ENCODE measurements at regions not wholly inside any gene's neighbourhood (a gene's known extent, or its start where the extent isn't known, plus 50 kb on each side); places are given as distances from the start of the nearest gene placed in this dataset.

- Histone ChIP-seq H3K36me3 (replicated peaks in 1 of 2; ENCODE audit: control insufficient read depth in 1 of 2, insufficient read depth in 2 of 2, low read length in 2 of 2) (no peaks in the 10 kb centered on the region), H3K4me3 (replicated peaks in 1 of 3; ENCODE audit: low read depth in 2 of 3, low read length in 3 of 3) (no peak overlapping the region), H3K9me3 (replicated peaks in 1 of 2; ENCODE audit: control insufficient read depth in 1 of 2, insufficient read depth in 1 of 2, low read length in 2 of 2) (no peaks in the 10 kb centered on the region), H3K9ac (ENCODE audit: insufficient read depth, low read length, poor library complexity, severe bottlenecking) (no peak overlapping the region), H2AFZ (ENCODE audit: insufficient read depth, low read depth, low read length, poor library complexity, severe bottlenecking) (no peak overlapping the region), H3K79me2 (ENCODE audit: insufficient read depth, low read length) (no peaks in the 10 kb centered on the region), H3K27me3 (ENCODE audit: control insufficient read depth in 2 of 2, insufficient read depth in 2 of 2, low read length in 2 of 2) (no peaks in the 10 kb centered on the region), H3K4me1 (ENCODE audit: control insufficient read depth in 1 of 2, insufficient read depth in 2 of 2, low read length in 2 of 2) (no peaks in the 10 kb centered on the region), H4K20me1 (ENCODE audit: insufficient read depth, low read length) (no peaks in the 10 kb centered on the region), H3K4me2 (replicated peaks; ENCODE audit: extremely low read depth, low read length, poor library complexity, severe bottlenecking) (no peak overlapping the region), H3K27ac (ENCODE audit: low read depth in 1 of 2, low read length in 2 of 2) (no peak overlapping the region)
- no peak overlapping the region for H3K27ac Mint-ChIP-seq
- H3K4me1 Mint-ChIP-seq = no peaks in the 10 kb centered on the region
- intact Hi-C loops (cut with micrococcal nuclease) = no loop called here
- H3K36me3 Mint-ChIP-seq = no peaks in the 10 kb centered on the region
- no peak overlapping the region for H3K4me3 Mint-ChIP-seq
- H3K9me3 Mint-ChIP-seq = peaks cover 0 to 11% (median 3%) of the 10 kb centered on the region in 7 donors
- no peak for DNase-seq
- H3K27me3 Mint-ChIP-seq (ENCODE audit: low read depth in 3 of 3) = no peaks in the 10 kb centered on the region
- TF ChIP-seq CTCF (IDR thresholded peaks at IDR 0.05) = no peak
- no CpG with 5 or more reads among the region's 1 CpG for WGBS (ENCODE audit: insufficient coverage)
Observed at GRCh38 chr18:6574631-6575030, 154.9 kb upstream of the ARHGAP28 start.

GRCh38 chr18:6575908-6576307 is 153.6 kb upstream of the ARHGAP28 start:
- H3K4me3 Mint-ChIP-seq = no peak overlapping the region
- no peaks in the 10 kb centered on the region for H3K36me3 Mint-ChIP-seq
- Histone ChIP-seq H3K4me1 (ENCODE audit: control insufficient read depth in 1 of 2, insufficient read depth in 2 of 2, low read length in 2 of 2) (no peaks in the 10 kb centered on the region), H3K9ac (ENCODE audit: insufficient read depth, low read length, poor library complexity, severe bottlenecking) (no peak overlapping the region), H3K79me2 (ENCODE audit: insufficient read depth, low read length) (no peaks in the 10 kb centered on the region), H2AFZ (ENCODE audit: insufficient read depth, low read depth, low read length, poor library complexity, severe bottlenecking) (no peak overlapping the region), H3K4me3 (replicated peaks in 1 of 3; ENCODE audit: low read depth in 2 of 3, low read length in 3 of 3) (no peak overlapping the region), H3K4me2 (replicated peaks; ENCODE audit: extremely low read depth, low read length, poor library complexity, severe bottlenecking) (no peak overlapping the region), H3K27ac (ENCODE audit: low read depth in 1 of 2, low read length in 2 of 2) (no peak overlapping the region), H4K20me1 (ENCODE audit: insufficient read depth, low read length) (no peaks in the 10 kb centered on the region), H3K27me3 (ENCODE audit: control insufficient read depth in 2 of 2, insufficient read depth in 2 of 2, low read length in 2 of 2) (no peaks in the 10 kb centered on the region), H3K36me3 (replicated peaks in 1 of 2; ENCODE audit: control insufficient read depth in 1 of 2, insufficient read depth in 2 of 2, low read length in 2 of 2) (no peaks in the 10 kb centered on the region), H3K9me3 (replicated peaks in 1 of 2; ENCODE audit: control insufficient read depth in 1 of 2, insufficient read depth in 1 of 2, low read length in 2 of 2) (no peaks in the 10 kb centered on the region)
- no peak overlapping the region for H3K27ac Mint-ChIP-seq
- WGBS (ENCODE audit: insufficient coverage) = 97% methylated on average over 7 of the region's 10 CpGs
- TF ChIP-seq CTCF (IDR thresholded peaks at IDR 0.05) = no peak
- H3K27me3 Mint-ChIP-seq (ENCODE audit: low read depth in 3 of 3) = peaks cover 0 to 2% (median 0%) of the 10 kb centered on the region in 3 donors
- no peaks in the 10 kb centered on the region for H3K4me1 Mint-ChIP-seq
- peaks cover 0 to 11% (median 3%) of the 10 kb centered on the region in 7 donors for H3K9me3 Mint-ChIP-seq
- intact Hi-C loops (cut with micrococcal nuclease) = no loop called here
- DNase-seq = no peak

Data from CD14-positive monocyte (primary cell).